DND-41 (cell line): ENCODE measurements at regions not wholly inside any gene's neighbourhood (a gene's known extent, or its start where the extent isn't known, plus 50 kb on each side); places are given as distances from the start of the nearest gene placed in this dataset.

Experiments used
- CTCF ChIP-seq: IDR thresholded peaks from 2 replicates; pipeline ENCODE4 v1.5.1; 2012; ENCODE audit warnings: borderline replicate concordance, low read length, moderate library complexity, mild to moderate bottlenecking; ENCODE audit not compliant: poor library complexity, severe bottlenecking; ENCODE audit errors: extremely low read depth
- EZH2 ChIP-seq: IDR thresholded peaks from 3 replicates; pipeline ENCODE4 v1.6.1; 2012; ENCODE audit warnings: borderline replicate concordance, low read depth, mild to moderate bottlenecking, moderate library complexity, low read length, inconsistent platforms; ENCODE audit not compliant: severe bottlenecking

GRCh38 chr6:55994531-55994930, 119.1 kb upstream of the BMP5 start:
- TF ChIP-seq EZH2, result no peak
- TF ChIP-seq CTCF, result no peak
